ENCODE measurements at regions not wholly inside any gene's neighbourhood (a gene's known extent, or its start where the extent isn't known, plus 50 kb on each side); places are given as distances from the start of the nearest gene placed in this dataset.

GRCh38 chr11:119520400-119520799 is 97.4 kb upstream of the THY1 start:
- no peak overlapping the region for H3K4me3 Mint-ChIP-seq
- DNase-seq: no peak
- no peaks in the 10 kb centered on the region for H3K36me3 Mint-ChIP-seq (ENCODE audit: insufficient read depth)
- no peaks in the 10 kb centered on the region for H3K4me1 Mint-ChIP-seq (ENCODE audit: low read depth)
- H3K9me3 Mint-ChIP-seq: no peaks in the 10 kb centered on the region
- ATAC-seq: no peak
- peaks cover 29% of the 10 kb centered on the region for H3K27me3 Mint-ChIP-seq (ENCODE audit: low read depth)

GRCh38 chr11:119519796-119520195 is 96.8 kb upstream of the THY1 start:
- no peaks in the 10 kb centered on the region for H3K9me3 Mint-ChIP-seq
- H3K4me3 Mint-ChIP-seq: no peak overlapping the region
- H3K36me3 Mint-ChIP-seq (ENCODE audit: insufficient read depth): no peaks in the 10 kb centered on the region
- ATAC-seq: no peak
- H3K27me3 Mint-ChIP-seq (ENCODE audit: low read depth): peaks cover 29% of the 10 kb centered on the region
- no peaks in the 10 kb centered on the region for H3K4me1 Mint-ChIP-seq (ENCODE audit: low read depth)
- no peak for DNase-seq

GRCh38 chr11:119518746-119519730 is 96.1 kb upstream of the THY1 start:
- ATAC-seq (no peak), DNase-seq (no peak)
- Mint-ChIP-seq H3K27me3 (ENCODE audit: low read depth) (peaks cover 29% of the 10 kb centered on the region), H3K36me3 (ENCODE audit: insufficient read depth) (no peaks in the 10 kb centered on the region), H3K4me1 (ENCODE audit: low read depth) (no peaks in the 10 kb centered on the region), H3K4me3 (no peak overlapping the region), H3K9me3 (no peaks in the 10 kb centered on the region)

- DNase-seq (no peak), ATAC-seq (no peak)
- Mint-ChIP-seq H3K4me3 (no peak overlapping the region), H3K27me3 (ENCODE audit: low read depth) (peaks cover 24% of the 10 kb centered on the region), H3K9me3 (no peaks in the 10 kb centered on the region), H3K4me1 (ENCODE audit: low read depth) (no peaks in the 10 kb centered on the region), H3K36me3 (ENCODE audit: insufficient read depth) (no peaks in the 10 kb centered on the region)
Observed at GRCh38 chr11:119515771-119516400, 92.9 kb upstream of the THY1 start.

- Mint-ChIP-seq H3K4me3 (no peak overlapping the region), H3K4me1 (ENCODE audit: low read depth) (peaks cover 8% of the 10 kb centered on the region), H3K9me3 (no peaks in the 10 kb centered on the region), H3K36me3 (ENCODE audit: insufficient read depth) (no peaks in the 10 kb centered on the region), H3K27me3 (ENCODE audit: low read depth) (peaks cover 24% of the 10 kb centered on the region)
- ATAC-seq (no peak), DNase-seq (no peak)
Observed at GRCh38 chr11:119513806-119514170, 90.8 kb upstream of the THY1 start.

- Mint-ChIP-seq H3K4me3 (no peak overlapping the region), H3K27me3 (ENCODE audit: low read depth) (peaks cover 20% of the 10 kb centered on the region), H3K9me3 (no peaks in the 10 kb centered on the region), H3K36me3 (ENCODE audit: insufficient read depth) (no peaks in the 10 kb centered on the region), H3K4me1 (ENCODE audit: low read depth) (peaks cover 8% of the 10 kb centered on the region)
- no peak for DNase-seq
- no peak for ATAC-seq
Observed at GRCh38 chr11:119513131-119513805, 90.3 kb upstream of the THY1 start.

- Mint-ChIP-seq H3K4me1 (ENCODE audit: low read depth) (peaks cover 8% of the 10 kb centered on the region), H3K27me3 (ENCODE audit: low read depth) (peaks cover 14% of the 10 kb centered on the region), H3K4me3 (no peak overlapping the region), H3K36me3 (ENCODE audit: insufficient read depth) (no peaks in the 10 kb centered on the region), H3K9me3 (no peaks in the 10 kb centered on the region)
- ATAC-seq: no peak
- DNase-seq: no peak
Observed at GRCh38 chr11:119512369-119512768, 89.4 kb upstream of the THY1 start.

GRCh38 chr11:119511614-119512306 is 88.8 kb upstream of the THY1 start:
- no peak for ATAC-seq
- H3K27me3 Mint-ChIP-seq (ENCODE audit: low read depth): peaks cover 14% of the 10 kb centered on the region
- peaks cover 8% of the 10 kb centered on the region for H3K4me1 Mint-ChIP-seq (ENCODE audit: low read depth)

GRCh38 chr11:119509969-119510401 is 87.0 kb upstream of the THY1 start:
- Mint-ChIP-seq H3K36me3 (ENCODE audit: insufficient read depth) (no peaks in the 10 kb centered on the region), H3K4me1 (ENCODE audit: low read depth) (peaks cover 8% of the 10 kb centered on the region), H3K27me3 (ENCODE audit: low read depth) (peaks cover 20% of the 10 kb centered on the region), H3K9me3 (no peaks in the 10 kb centered on the region), H3K4me3 (no peak overlapping the region)
- ATAC-seq (peak; percentile 75 to 86), DNase-seq (no peak)

More at GRCh38 chr11:119511614-119512306, 88.8 kb upstream of the THY1 start:
- no peaks in the 10 kb centered on the region for H3K36me3 Mint-ChIP-seq (ENCODE audit: insufficient read depth)
- no peak for DNase-seq
- no peaks in the 10 kb centered on the region for H3K9me3 Mint-ChIP-seq
- H3K4me3 Mint-ChIP-seq: no peak overlapping the region

- Mint-ChIP-seq H3K9me3 (no peaks in the 10 kb centered on the region), H3K4me1 (ENCODE audit: low read depth) (peaks cover 8% of the 10 kb centered on the region), H3K36me3 (ENCODE audit: insufficient read depth) (no peaks in the 10 kb centered on the region), H3K27me3 (ENCODE audit: low read depth) (peaks cover 22% of the 10 kb centered on the region), H3K4me3 (no peak overlapping the region)
- DNase-seq (no peak), ATAC-seq (no peak)
Observed at GRCh38 chr11:119509282-119509841, 86.4 kb upstream of the THY1 start.

- H3K9me3 Mint-ChIP-seq: no peaks in the 10 kb centered on the region
- H3K27me3 Mint-ChIP-seq (ENCODE audit: low read depth): peaks cover 21% of the 10 kb centered on the region
- ATAC-seq: no peak
- no peak for DNase-seq
- no peaks in the 10 kb centered on the region for H3K36me3 Mint-ChIP-seq (ENCODE audit: insufficient read depth)
- H3K4me1 Mint-ChIP-seq (ENCODE audit: low read depth): peaks cover 8% of the 10 kb centered on the region
- H3K4me3 Mint-ChIP-seq: no peak overlapping the region
Observed at GRCh38 chr11:119506436-119506835, 83.5 kb upstream of the THY1 start.

GRCh38 chr11:119505861-119506260 is 82.9 kb upstream of the THY1 start:
- H3K4me1 Mint-ChIP-seq (ENCODE audit: low read depth): peaks cover 8% of the 10 kb centered on the region
- no peak for DNase-seq
- no peak for ATAC-seq
- H3K4me3 Mint-ChIP-seq: no peak overlapping the region
- no peaks in the 10 kb centered on the region for H3K9me3 Mint-ChIP-seq
- H3K27me3 Mint-ChIP-seq (ENCODE audit: low read depth): peaks cover 21% of the 10 kb centered on the region
- no peaks in the 10 kb centered on the region for H3K36me3 Mint-ChIP-seq (ENCODE audit: insufficient read depth)

- ATAC-seq: no peak
- Mint-ChIP-seq H3K9me3 (no peaks in the 10 kb centered on the region), H3K36me3 (ENCODE audit: insufficient read depth) (no peaks in the 10 kb centered on the region), H3K27me3 (ENCODE audit: low read depth) (peaks cover 19% of the 10 kb centered on the region), H3K4me3 (no peak overlapping the region), H3K4me1 (ENCODE audit: low read depth) (peaks cover 4% of the 10 kb centered on the region)
- DNase-seq: no peak
Observed at GRCh38 chr11:119505071-119505470, 82.1 kb upstream of the THY1 start.

- ATAC-seq (no peak), DNase-seq (no peak)
- Mint-ChIP-seq H3K27me3 (ENCODE audit: low read depth) (peaks cover 23% of the 10 kb centered on the region), H3K4me1 (ENCODE audit: low read depth) (no peaks in the 10 kb centered on the region), H3K36me3 (ENCODE audit: insufficient read depth) (no peaks in the 10 kb centered on the region), H3K4me3 (no peak overlapping the region), H3K9me3 (no peaks in the 10 kb centered on the region)
Observed at GRCh38 chr11:119504371-119504770, 81.4 kb upstream of the THY1 start.

Measured in activated T-cell treated with anti-CD3 and anti-CD28 coated beads, Interleukin-2, amount 50 U/mL, for 4 hours (primary cell).